Right cardiac atrium (tissue), 5 donors: ENCODE measurements at regions not wholly inside any gene's neighbourhood (a gene's known extent, or its start where the extent isn't known, plus 50 kb on each side); places are given as distances from the start of the nearest gene placed in this dataset.

Experiments used
- ATAC-seq, 2 donors: fragments of 200-7000 bp; cut with Tn5 transposase; one replicate each; pipeline versions ENCODE4 v1.8.0 to v1.9.1; 2020; ENCODE audit warnings: moderate library complexity in 2 of 2, mild to moderate bottlenecking in 1 of 2
- DNase-seq, 3 donors: peaks; one replicate each; pipeline ENCODE4 v3.0.0-alpha.2; 2020
- H3K27ac ChIP-seq: one replicate; pipeline ENCODE4 v1.5.1; 2013; ENCODE audit warnings: mild to moderate bottlenecking, low read length, control low read depth, moderate library complexity
- H3K27me3 ChIP-seq: one replicate; pipeline ENCODE4 v1.6.1; 2013; ENCODE audit not compliant: control insufficient read depth, insufficient read depth
- H3K4me1 ChIP-seq: one replicate; pipeline ENCODE4 v1.6.1; 2013; ENCODE audit warnings: low read length; ENCODE audit not compliant: control insufficient read depth, insufficient read depth
- H3K4me3 ChIP-seq: one replicate; pipeline ENCODE4 v1.5.1; 2013; ENCODE audit warnings: low read length, control low read depth
- H3K9me3 ChIP-seq: one replicate; pipeline ENCODE4 v1.6.1; 2013; ENCODE audit warnings: low read length; ENCODE audit not compliant: control insufficient read depth
- WGBS: extraction: QIAGEN DNeasy Blood & Tissue Kit; methylation state at CpG from one replicate; pipeline ENCODE4 v1.1.7; 2013; 5-methylcytosine and 5-hydroxymethylcytosine counted together
- intact Hi-C, 4 donors: fragments of 100-400 bp; cut with DNase I; formaldehyde crosslinking; loops; one replicate each; pipeline versions ENCODE4 v1.11.0 to v1.14.0; 2022 to 2023
- donor health status: healthy with polysubstance abuse.
- donor health status: DM: no; HTN: yes; CAD: no.
- donor health status: DM: no; HTN: no; CAD: no.
- donor health status: DM: no; HTN: yes; CAD: no; lungs with severe emphysema.
- donor health status: DM: yes; HTN: yes; CAD: no.

GRCh38 chr1:239792157-239792556 lies 299.5 kb upstream of the FMN2 start:
- DNase-seq (no peak), ATAC-seq (no peak)
- intact Hi-C loops = no loop called here
- H3K27me3 ChIP-seq = peaks cover 2% of the 10 kb centered on the region
- no peak overlapping the region for H3K4me3 ChIP-seq
- no peaks in the 10 kb centered on the region for H3K9me3 ChIP-seq
- no peaks in the 10 kb centered on the region for H3K4me1 ChIP-seq
- H3K27ac ChIP-seq = no peak overlapping the region

- no peaks in the 10 kb centered on the region for H3K4me1 ChIP-seq
- no peak overlapping the region for H3K27ac ChIP-seq
- ATAC-seq (peak; percentile 62 to 71), DNase-seq (no peak)
- 35% methylated on average over 3 of the region's 3 CpGs for WGBS
- intact Hi-C loops = no loop called here
- H3K9me3 ChIP-seq = no peaks in the 10 kb centered on the region
- no peaks in the 10 kb centered on the region for H3K27me3 ChIP-seq
- no peak overlapping the region for H3K4me3 ChIP-seq
These were observed 296.4 kb upstream of the FMN2 start for GRCh38 chr1:239795304-239795703.

- H3K9me3 ChIP-seq = no peaks in the 10 kb centered on the region
- no peaks in the 10 kb centered on the region for H3K4me1 ChIP-seq
- H3K27ac ChIP-seq = no peak overlapping the region
- H3K27me3 ChIP-seq = no peaks in the 10 kb centered on the region
- DNase-seq = no peak
- WGBS = 91% methylated on average over 3 of the region's 3 CpGs
- no peak overlapping the region for H3K4me3 ChIP-seq
- intact Hi-C loops = no loop called here
- no peak for ATAC-seq
These were observed 292.1 kb upstream of the FMN2 start for GRCh38 chr1:239799617-239800016.

- DNase-seq = no peak
- Histone ChIP-seq H3K27ac (no peak overlapping the region), H3K27me3 (no peaks in the 10 kb centered on the region), H3K4me3 (no peak overlapping the region), H3K4me1 (no peaks in the 10 kb centered on the region), H3K9me3 (no peaks in the 10 kb centered on the region)
- intact Hi-C loops = no loop called here
- ATAC-seq = no peak
- 88% methylated on average over 3 of the region's 3 CpGs for WGBS
These were observed 290.8 kb upstream of the FMN2 start for GRCh38 chr1:239800861-239801260.

- ATAC-seq = no peak
- Histone ChIP-seq H3K27me3 (no peaks in the 10 kb centered on the region), H3K9me3 (no peaks in the 10 kb centered on the region), H3K4me3 (no peak overlapping the region), H3K27ac (no peak overlapping the region), H3K4me1 (no peaks in the 10 kb centered on the region)
- 76% methylated on average over 3 of the region's 3 CpGs for WGBS
- intact Hi-C loops = no loop called here
- DNase-seq = no peak
These were observed 289.4 kb upstream of the FMN2 start for GRCh38 chr1:239802275-239802674.

- H3K27ac ChIP-seq = no peak overlapping the region
- no peak for ATAC-seq
- H3K27me3 ChIP-seq = no peaks in the 10 kb centered on the region
- no peaks in the 10 kb centered on the region for H3K4me1 ChIP-seq
- intact Hi-C loops = no loop called here
- 69% methylated on average over 6 of the region's 6 CpGs for WGBS
- H3K9me3 ChIP-seq = no peaks in the 10 kb centered on the region
- H3K4me3 ChIP-seq = no peak overlapping the region
- no peak for DNase-seq
These were observed 287.9 kb upstream of the FMN2 start for GRCh38 chr1:239803781-239804180.

- H3K27ac ChIP-seq = no peak overlapping the region
- no peaks in the 10 kb centered on the region for H3K4me1 ChIP-seq
- intact Hi-C loops = no loop called here
- H3K27me3 ChIP-seq = no peaks in the 10 kb centered on the region
- WGBS = 88% methylated on average over 4 of the region's 4 CpGs
- no peak for DNase-seq
- H3K4me3 ChIP-seq = no peak overlapping the region
- no peak for ATAC-seq
- H3K9me3 ChIP-seq = no peaks in the 10 kb centered on the region
These were observed 287.4 kb upstream of the FMN2 start for GRCh38 chr1:239804266-239804665.

GRCh38 chr1:239805042-239805441 lies 286.6 kb upstream of the FMN2 start:
- 91% methylated on average over 4 of the region's 4 CpGs for WGBS
- Histone ChIP-seq H3K27ac (no peak overlapping the region), H3K4me3 (no peak overlapping the region), H3K4me1 (no peaks in the 10 kb centered on the region), H3K27me3 (no peaks in the 10 kb centered on the region), H3K9me3 (no peaks in the 10 kb centered on the region)
- intact Hi-C loops = no loop called here
- no peak for DNase-seq
- ATAC-seq = no peak

- Histone ChIP-seq H3K4me3 (no peak overlapping the region), H3K9me3 (no peaks in the 10 kb centered on the region), H3K4me1 (no peaks in the 10 kb centered on the region), H3K27ac (no peak overlapping the region), H3K27me3 (no peaks in the 10 kb centered on the region)
- intact Hi-C loops = no loop called here
- WGBS = 56% methylated on average over 10 of the region's 10 CpGs
- ATAC-seq = no peak
- no peak for DNase-seq
These were observed 285.6 kb upstream of the FMN2 start for GRCh38 chr1:239805851-239806772.

- H3K27me3 ChIP-seq = no peaks in the 10 kb centered on the region
- H3K27ac ChIP-seq = no peak overlapping the region
- ATAC-seq (no peak), DNase-seq (no peak)
- intact Hi-C loops = no loop called here
- no peaks in the 10 kb centered on the region for H3K9me3 ChIP-seq
- WGBS = 97% methylated on average over 2 of the region's 2 CpGs
- H3K4me3 ChIP-seq = no peak overlapping the region
- H3K4me1 ChIP-seq = no peaks in the 10 kb centered on the region
These were observed 284.8 kb upstream of the FMN2 start for GRCh38 chr1:239806897-239807296.

GRCh38 chr1:239807361-239807760 lies 284.3 kb upstream of the FMN2 start:
- Histone ChIP-seq H3K27ac (no peak overlapping the region), H3K27me3 (no peaks in the 10 kb centered on the region), H3K4me1 (no peaks in the 10 kb centered on the region), H3K9me3 (no peaks in the 10 kb centered on the region), H3K4me3 (no peak overlapping the region)
- intact Hi-C loops = no loop called here
- DNase-seq (no peak), ATAC-seq (no peak)

GRCh38 chr1:239810061-239810481 lies 281.6 kb upstream of the FMN2 start:
- H3K4me1 ChIP-seq = no peaks in the 10 kb centered on the region
- no peak overlapping the region for H3K27ac ChIP-seq
- H3K4me3 ChIP-seq = no peak overlapping the region
- intact Hi-C loops = no loop called here
- no peaks in the 10 kb centered on the region for H3K9me3 ChIP-seq
- ATAC-seq = no peak
- DNase-seq = no peak
- no peaks in the 10 kb centered on the region for H3K27me3 ChIP-seq
- 70% methylated on average over 8 of the region's 8 CpGs for WGBS
